ENCODE measurements at regions not wholly inside any gene's neighbourhood (a gene's known extent, or its start where the extent isn't known, plus 50 kb on each side); places are given as distances from the start of the nearest gene placed in this dataset.

DNA sequence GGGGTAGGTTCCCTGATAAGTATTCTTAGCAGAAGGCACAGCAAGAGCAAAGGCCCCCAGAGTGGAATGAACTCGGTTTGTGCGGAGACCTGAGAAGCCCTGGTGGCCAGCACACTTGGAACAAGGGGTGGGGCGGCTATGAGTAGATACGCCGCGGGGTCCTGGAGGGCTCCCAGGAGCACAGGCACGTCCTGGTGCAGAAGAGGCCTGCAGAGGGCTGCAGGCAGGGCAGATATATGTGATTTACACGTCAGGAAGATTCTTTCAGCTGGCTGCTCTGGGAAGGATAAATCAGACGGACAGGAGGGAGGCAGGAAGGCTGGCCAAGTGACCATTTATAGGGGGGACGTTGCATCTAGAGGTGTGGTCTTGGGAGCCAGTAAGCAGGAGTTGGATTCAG lies 70.2 kb upstream of the ATG10 start:
- H4K20me1 ChIP-seq (ENCODE audit: control insufficient read depth, extremely low read depth, insufficient read depth, low read length) = no peaks in the 10 kb centered on the region
- no peak overlapping the region for H2AFZ ChIP-seq (ENCODE audit: control insufficient read depth, low read length)
- no peak overlapping the region for H3K27ac ChIP-seq (ENCODE audit: control insufficient read depth, insufficient read depth, low read length)
- no peak overlapping the region for H3K9ac ChIP-seq (ENCODE audit: control insufficient read depth, extremely low read depth, insufficient read depth, low read length)
- no peaks in the 10 kb centered on the region for H3K4me1 ChIP-seq (ENCODE audit: control insufficient read depth, extremely low read depth, insufficient read depth, low read length)
- H3K9me1 ChIP-seq (ENCODE audit: control insufficient read depth, extremely low read depth, insufficient read depth, low read length) = no peaks in the 10 kb centered on the region
- TF ChIP-seq, protein P1, sequence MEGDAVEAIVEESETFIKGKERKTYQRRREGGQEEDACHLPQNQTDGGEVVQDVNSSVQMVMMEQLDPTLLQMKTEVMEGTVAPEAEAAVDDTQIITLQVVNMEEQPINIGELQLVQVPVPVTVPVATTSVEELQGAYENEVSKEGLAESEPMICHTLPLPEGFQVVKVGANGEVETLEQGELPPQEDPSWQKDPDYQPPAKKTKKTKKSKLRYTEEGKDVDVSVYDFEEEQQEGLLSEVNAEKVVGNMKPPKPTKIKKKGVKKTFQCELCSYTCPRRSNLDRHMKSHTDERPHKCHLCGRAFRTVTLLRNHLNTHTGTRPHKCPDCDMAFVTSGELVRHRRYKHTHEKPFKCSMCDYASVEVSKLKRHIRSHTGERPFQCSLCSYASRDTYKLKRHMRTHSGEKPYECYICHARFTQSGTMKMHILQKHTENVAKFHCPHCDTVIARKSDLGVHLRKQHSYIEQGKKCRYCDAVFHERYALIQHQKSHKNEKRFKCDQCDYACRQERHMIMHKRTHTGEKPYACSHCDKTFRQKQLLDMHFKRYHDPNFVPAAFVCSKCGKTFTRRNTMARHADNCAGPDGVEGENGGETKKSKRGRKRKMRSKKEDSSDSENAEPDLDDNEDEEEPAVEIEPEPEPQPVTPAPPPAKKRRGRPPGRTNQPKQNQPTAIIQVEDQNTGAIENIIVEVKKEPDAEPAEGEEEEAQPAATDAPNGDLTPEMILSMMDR (optimal IDR thresholded peaks at IDR 0.05 in 1 of 3, IDR thresholded peaks at IDR 0.05 in 1 of 3, conservative IDR thresholded peaks at IDR 0.05 in 1 of 3; ENCODE audit: extremely low read depth in 1 of 3, insufficient read depth in 2 of 3, low read length in 3 of 3) = no peak
- TF ChIP-seq EZH2 (IDR thresholded peaks at IDR 0.05; ENCODE audit: low read length) = no peak
- H3K27me3 ChIP-seq (ENCODE audit: control insufficient read depth, extremely low read depth, insufficient read depth, low read length) = no peaks in the 10 kb centered on the region
- H3K4me2 ChIP-seq (ENCODE audit: control insufficient read depth, extremely low read depth, insufficient read depth, low read depth, low read length) = no peak overlapping the region
- no peak for FAIRE-seq
- no peaks in the 10 kb centered on the region for H3K36me3 ChIP-seq (ENCODE audit: control insufficient read depth in 2 of 2, extremely low read depth in 1 of 2, insufficient read depth in 2 of 2, low read length in 2 of 2)
- DNase-seq (ENCODE audit: low read depth, low spot score) = no peak
- no peak overlapping the region for H3K4me3 ChIP-seq (ENCODE audit: control insufficient read depth in 2 of 3, extremely low read depth in 1 of 3, insufficient read depth in 2 of 3, low read depth in 1 of 3, low read length in 3 of 3)
- H3K9me3 ChIP-seq (ENCODE audit: control insufficient read depth, low read depth, low read length) = no peaks in the 10 kb centered on the region
- dilution Hi-C loops (cut with MboI; ENCODE audit: extremely low pct_ligation_motif_present, low sequenced_read_pairs) = no loop called here
- H3K79me2 ChIP-seq (ENCODE audit: control insufficient read depth, insufficient read depth, low read length) = no peaks in the 10 kb centered on the region

DNA sequence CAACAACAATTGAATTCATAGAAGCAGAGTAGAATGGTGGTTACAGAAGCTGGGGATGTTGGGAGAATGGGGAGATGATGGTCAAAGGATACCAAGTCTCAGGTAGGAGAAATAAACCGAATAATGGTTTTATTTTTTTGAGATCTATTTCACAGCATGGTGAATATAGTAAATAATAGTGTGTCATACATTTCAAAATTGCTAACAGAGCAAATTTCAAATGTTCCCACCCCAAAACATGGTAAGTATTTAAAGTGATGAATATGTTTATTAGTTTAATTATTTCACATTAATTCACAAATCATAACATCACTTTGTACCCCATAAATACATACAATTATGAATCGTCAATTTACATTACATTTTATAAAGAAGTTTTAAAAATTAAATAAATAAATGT lies 72.7 kb upstream of the ATG10 start:
- DNase-seq (ENCODE audit: low read depth, low spot score) = no peak
- dilution Hi-C loops (cut with MboI; ENCODE audit: extremely low pct_ligation_motif_present, low sequenced_read_pairs) = no loop called here
- no peak overlapping the region for H3K4me2 ChIP-seq (ENCODE audit: control insufficient read depth, extremely low read depth, insufficient read depth, low read depth, low read length)

More for the DNA sequence above, 72.7 kb upstream of the ATG10 start:
- Histone ChIP-seq H3K9ac (ENCODE audit: control insufficient read depth, extremely low read depth, insufficient read depth, low read length) (no peak overlapping the region), H3K27me3 (ENCODE audit: control insufficient read depth, extremely low read depth, insufficient read depth, low read length) (no peaks in the 10 kb centered on the region), H3K4me3 (ENCODE audit: control insufficient read depth in 2 of 3, extremely low read depth in 1 of 3, insufficient read depth in 2 of 3, low read depth in 1 of 3, low read length in 3 of 3) (no peak overlapping the region), H3K9me3 (ENCODE audit: control insufficient read depth, low read depth, low read length) (no peaks in the 10 kb centered on the region), H2AFZ (ENCODE audit: control insufficient read depth, low read length) (no peak overlapping the region), H4K20me1 (ENCODE audit: control insufficient read depth, extremely low read depth, insufficient read depth, low read length) (no peaks in the 10 kb centered on the region), H3K36me3 (ENCODE audit: control insufficient read depth in 2 of 2, extremely low read depth in 1 of 2, insufficient read depth in 2 of 2, low read length in 2 of 2) (no peaks in the 10 kb centered on the region), H3K79me2 (ENCODE audit: control insufficient read depth, insufficient read depth, low read length) (no peaks in the 10 kb centered on the region), H3K4me1 (ENCODE audit: control insufficient read depth, extremely low read depth, insufficient read depth, low read length) (no peaks in the 10 kb centered on the region), H3K27ac (ENCODE audit: control insufficient read depth, insufficient read depth, low read length) (no peak overlapping the region), H3K9me1 (ENCODE audit: control insufficient read depth, extremely low read depth, insufficient read depth, low read length) (no peaks in the 10 kb centered on the region)
- FAIRE-seq = no peak
- TF ChIP-seq, protein P1 (optimal IDR thresholded peaks at IDR 0.05 in 1 of 3, IDR thresholded peaks at IDR 0.05 in 1 of 3, conservative IDR thresholded peaks at IDR 0.05 in 1 of 3; ENCODE audit: extremely low read depth in 1 of 3, insufficient read depth in 2 of 3, low read length in 3 of 3) = no peak
- TF ChIP-seq EZH2 (IDR thresholded peaks at IDR 0.05; ENCODE audit: low read length) = no peak
